SJCRH30 (cell line): ENCODE measurements at regions not wholly inside any gene's neighbourhood (a gene's known extent, or its start where the extent isn't known, plus 50 kb on each side); places are given as distances from the start of the nearest gene placed in this dataset.
"Not testable (repeated sequence)": the region's sequence is repeated elsewhere in the genome, so short reads cannot be mapped to it uniquely, and the experiment has no call there.

Source experiments
- DNase-seq, 2 experiments: peaks; one replicate each; pipeline ENCODE4 v3.0.0-alpha.2; 2015 to 2020
- H3K27ac ChIP-seq: fragments of 250-450 bp; sonication (Bioruptor Pico); 2 replicates; pipeline ENCODE4 v1.5.1; 2020; ENCODE audit warnings: mild to moderate bottlenecking, moderate library complexity
- H3K27me3 ChIP-seq: fragments of 250-450 bp; sonication (Bioruptor Pico); 2 replicates; pipeline ENCODE4 v1.5.1; 2020; ENCODE audit warnings: mild to moderate bottlenecking, moderate library complexity
- H3K36me3 ChIP-seq: fragments of 250-450 bp; sonication (Bioruptor Pico); 2 replicates; pipeline ENCODE4 v1.5.1; 2020; ENCODE audit warnings: mild to moderate bottlenecking, moderate library complexity
- H3K4me1 ChIP-seq: fragments of 250-450 bp; sonication (Bioruptor Pico); 2 replicates; pipeline ENCODE4 v1.5.1; 2020; ENCODE audit warnings: mild to moderate bottlenecking, moderate library complexity
- H3K4me3 ChIP-seq: fragments of 250-450 bp; sonication (Bioruptor Pico); 2 replicates; pipeline ENCODE4 v1.5.1; 2020; ENCODE audit warnings: mild to moderate bottlenecking, moderate library complexity
- H3K9me3 ChIP-seq: fragments of 250-450 bp; sonication (Bioruptor Pico); replicated peaks from 2 replicates; pipeline ENCODE4 v1.5.1; 2020; ENCODE audit warnings: mild to moderate bottlenecking, moderate library complexity

- H3K27me3 ChIP-seq: no peaks in the 10 kb centered on the region
- H3K27ac ChIP-seq: no peak overlapping the region
- H3K4me1 ChIP-seq: no peaks in the 10 kb centered on the region
- no peak overlapping the region for H3K4me3 ChIP-seq
- no peaks in the 10 kb centered on the region for H3K9me3 ChIP-seq
- no peaks in the 10 kb centered on the region for H3K36me3 ChIP-seq
- DNase-seq: no peak
Measured at GRCh38 chr3:169029674-169030285, 633.7 kb downstream of the MECOM start.

- no peaks in the 10 kb centered on the region for H3K36me3 ChIP-seq
- no peak for DNase-seq
- H3K4me1 ChIP-seq: no peaks in the 10 kb centered on the region
- no peaks in the 10 kb centered on the region for H3K9me3 ChIP-seq
- no peaks in the 10 kb centered on the region for H3K27me3 ChIP-seq
- H3K27ac ChIP-seq: no peak overlapping the region
- no peak overlapping the region for H3K4me3 ChIP-seq
Measured at GRCh38 chr3:169028716-169029115, 634.8 kb downstream of the MECOM start.

GRCh38 chr3:169026543-169027182 is 636.8 kb downstream of the MECOM start:
- H3K9me3 ChIP-seq: no peaks in the 10 kb centered on the region
- no peaks in the 10 kb centered on the region for H3K36me3 ChIP-seq
- no peaks in the 10 kb centered on the region for H3K27me3 ChIP-seq
- H3K4me3 ChIP-seq: no peak overlapping the region
- no peak overlapping the region for H3K27ac ChIP-seq
- DNase-seq: no peak
- H3K4me1 ChIP-seq: no peaks in the 10 kb centered on the region

GRCh38 chr3:169022457-169022856 is 641.1 kb downstream of the MECOM start:
- no peaks in the 10 kb centered on the region for H3K9me3 ChIP-seq
- no peaks in the 10 kb centered on the region for H3K4me1 ChIP-seq
- no peak overlapping the region for H3K4me3 ChIP-seq
- no peaks in the 10 kb centered on the region for H3K27me3 ChIP-seq
- no peak for DNase-seq
- no peaks in the 10 kb centered on the region for H3K36me3 ChIP-seq
- H3K27ac ChIP-seq: no peak overlapping the region

GRCh38 chr3:169020371-169020770 is 643.1 kb downstream of the MECOM start:
- H3K9me3 ChIP-seq: no peaks in the 10 kb centered on the region
- H3K4me3 ChIP-seq: no peak overlapping the region
- no peak overlapping the region for H3K27ac ChIP-seq
- H3K36me3 ChIP-seq: no peaks in the 10 kb centered on the region
- H3K27me3 ChIP-seq: no peaks in the 10 kb centered on the region
- no peaks in the 10 kb centered on the region; the same call in 1 of the 2 replicates for H3K4me1 ChIP-seq
- no peak for DNase-seq

GRCh38 chr3:169009453-169009852 is 654.1 kb downstream of the MECOM start:
- DNase-seq: no peak
- Histone ChIP-seq H3K9me3 (no peaks in the 10 kb centered on the region), H3K4me1 (no peaks in the 10 kb centered on the region), H3K27me3 (no peaks in the 10 kb centered on the region), H3K4me3 (no peak overlapping the region), H3K36me3 (no peaks in the 10 kb centered on the region), H3K27ac (no peak overlapping the region)

GRCh38 chr3:169008776-169009358 is 654.6 kb downstream of the MECOM start:
- Histone ChIP-seq H3K36me3 (no peaks in the 10 kb centered on the region), H3K4me3 (no peak overlapping the region), H3K27me3 (no peaks in the 10 kb centered on the region), H3K9me3 (no peaks in the 10 kb centered on the region), H3K4me1 (no peaks in the 10 kb centered on the region), H3K27ac (no peak overlapping the region)
- DNase-seq: no peak

GRCh38 chr3:169007145-169007544 is 656.4 kb downstream of the MECOM start:
- H3K27me3 ChIP-seq: no peaks in the 10 kb centered on the region
- H3K4me1 ChIP-seq: no peaks in the 10 kb centered on the region
- H3K36me3 ChIP-seq: no peaks in the 10 kb centered on the region
- no peak overlapping the region for H3K27ac ChIP-seq
- H3K4me3 ChIP-seq: no peak overlapping the region
- no peaks in the 10 kb centered on the region for H3K9me3 ChIP-seq
- DNase-seq: no peak

- not testable (repeated sequence) for H3K27ac ChIP-seq, H3K4me1 ChIP-seq, H3K36me3 ChIP-seq, H3K4me3 ChIP-seq, H3K9me3 ChIP-seq, DNase-seq, H3K27me3 ChIP-seq
Measured at GRCh38 chr3:169006398-169006797, 657.1 kb downstream of the MECOM start.

- H3K9me3 ChIP-seq: no peaks in the 10 kb centered on the region
- no peaks in the 10 kb centered on the region for H3K27me3 ChIP-seq
- H3K4me1 ChIP-seq: no peaks in the 10 kb centered on the region
- no peak for DNase-seq
- no peak overlapping the region for H3K27ac ChIP-seq
- no peak overlapping the region for H3K4me3 ChIP-seq
- H3K36me3 ChIP-seq: no peaks in the 10 kb centered on the region
Measured at GRCh38 chr3:169002689-169003088, 660.8 kb downstream of the MECOM start.

GRCh38 chr3:168998792-168999191 is 664.7 kb downstream of the MECOM start:
- H3K4me3 ChIP-seq: no peak overlapping the region

GRCh38 chr3:168997488-168997887 is 666.0 kb downstream of the MECOM start:
- no peaks in the 10 kb centered on the region for H3K9me3 ChIP-seq
- H3K27ac ChIP-seq: no peak overlapping the region
- no peaks in the 10 kb centered on the region for H3K36me3 ChIP-seq

More at GRCh38 chr3:168998792-168999191, 664.7 kb downstream of the MECOM start:
- Histone ChIP-seq H3K27ac (no peak overlapping the region), H3K4me1 (no peaks in the 10 kb centered on the region), H3K9me3 (no peaks in the 10 kb centered on the region), H3K36me3 (no peaks in the 10 kb centered on the region), H3K27me3 (no peaks in the 10 kb centered on the region)
- DNase-seq: no peak

GRCh38 chr3:168996622-168997021 is 666.9 kb downstream of the MECOM start:
- no peak for DNase-seq
- Histone ChIP-seq H3K27me3 (no peaks in the 10 kb centered on the region), H3K4me3 (no peak overlapping the region), H3K36me3 (no peaks in the 10 kb centered on the region), H3K27ac (no peak overlapping the region), H3K4me1 (no peaks in the 10 kb centered on the region), H3K9me3 (no peaks in the 10 kb centered on the region)

More at GRCh38 chr3:168997488-168997887, 666.0 kb downstream of the MECOM start:
- Histone ChIP-seq H3K27me3 (no peaks in the 10 kb centered on the region), H3K4me1 (no peaks in the 10 kb centered on the region), H3K4me3 (no peak overlapping the region)
- no peak for DNase-seq

- Histone ChIP-seq H3K36me3 (no peaks in the 10 kb centered on the region), H3K27me3 (no peaks in the 10 kb centered on the region), H3K4me3 (no peak overlapping the region), H3K9me3 (no peaks in the 10 kb centered on the region), H3K27ac (no peak overlapping the region), H3K4me1 (no peaks in the 10 kb centered on the region)
- no peak for DNase-seq
Measured at GRCh38 chr3:168995129-168995528, 668.4 kb downstream of the MECOM start.

- Histone ChIP-seq H3K27me3 (no peaks in the 10 kb centered on the region), H3K4me1 (no peaks in the 10 kb centered on the region), H3K27ac (no peak overlapping the region), H3K4me3 (no peak overlapping the region), H3K36me3 (no peaks in the 10 kb centered on the region), H3K9me3 (no peaks in the 10 kb centered on the region)
- DNase-seq: no peak
Measured at GRCh38 chr3:168991803-168992202, 671.7 kb downstream of the MECOM start.

GRCh38 chr3:168990621-168991020 is 672.9 kb downstream of the MECOM start:
- H3K4me3 ChIP-seq: no peak overlapping the region
- no peak for DNase-seq
- H3K4me1 ChIP-seq: no peaks in the 10 kb centered on the region
- H3K27ac ChIP-seq: no peak overlapping the region
- no peaks in the 10 kb centered on the region for H3K9me3 ChIP-seq
- no peaks in the 10 kb centered on the region for H3K27me3 ChIP-seq
- no peaks in the 10 kb centered on the region for H3K36me3 ChIP-seq
